Motor neuron (in vitro differentiated cells): ENCODE measurements at regions not wholly inside any gene's neighbourhood (a gene's known extent, or its start where the extent isn't known, plus 50 kb on each side); places are given as distances from the start of the nearest gene placed in this dataset.
"Not testable (repeated sequence)": the region's sequence is repeated elsewhere in the genome, so short reads cannot be mapped to it uniquely, and the experiment has no call there.

ENCODE experiments used
- ATAC-seq, 8 experiments: fragments of 200-7000 bp; cut with Tn5 transposase; replicated peaks in 6 of 8; 2 replicates each; pipeline ENCODE4 v1.8.0; 2021; ENCODE audit warnings: mild to moderate bottlenecking in 8 of 8, moderate library complexity in 8 of 8
- H3K27ac ChIP-seq, 2 donors: fragments of 250-450 bp; sonication (Bioruptor Pico); 2 replicates each; pipeline ENCODE4 v1.9.0; 2021; ENCODE audit warnings: antibody characterized with exemption in 2 of 2, mild to moderate bottlenecking in 2 of 2, moderate library complexity in 1 of 2
- H3K4me1 ChIP-seq, 2 donors: fragments of 250-450 bp; sonication (Bioruptor Pico); replicated peaks in 1 of 2; 2 replicates each; pipeline ENCODE4 v1.6.1; 2021; ENCODE audit warnings: antibody characterized with exemption in 2 of 2, mild to moderate bottlenecking in 2 of 2, moderate library complexity in 1 of 2
- H3K4me3 ChIP-seq, 5 donors: fragments of 250-450 bp; sonication (Bioruptor Pico); 2 replicates each; pipeline ENCODE4 v1.9.0; 2021; ENCODE audit warnings: antibody characterized with exemption in 5 of 5, mild to moderate bottlenecking in 5 of 5, moderate library complexity in 4 of 5
- WGBS, 10 experiments: fragments of 450-650 bp; shearing (Covaris generic); methylation state at CpG; one replicate each; pipeline ENCODE4 v1.0.0; 2022; 5-methylcytosine and 5-hydroxymethylcytosine counted together
- in situ Hi-C, 9 experiments: fragments of 400-800 bp; cut with MboI; loops; one replicate each; pipeline ENCODE4 v1.15.0; 2021; ENCODE audit warnings: low sequenced_read_pairs in 9 of 9, low pct_unique_long_range_greater_than_20kb in 2 of 9; ENCODE audit not compliant: unreplicated experiment in 9 of 9

DNA sequence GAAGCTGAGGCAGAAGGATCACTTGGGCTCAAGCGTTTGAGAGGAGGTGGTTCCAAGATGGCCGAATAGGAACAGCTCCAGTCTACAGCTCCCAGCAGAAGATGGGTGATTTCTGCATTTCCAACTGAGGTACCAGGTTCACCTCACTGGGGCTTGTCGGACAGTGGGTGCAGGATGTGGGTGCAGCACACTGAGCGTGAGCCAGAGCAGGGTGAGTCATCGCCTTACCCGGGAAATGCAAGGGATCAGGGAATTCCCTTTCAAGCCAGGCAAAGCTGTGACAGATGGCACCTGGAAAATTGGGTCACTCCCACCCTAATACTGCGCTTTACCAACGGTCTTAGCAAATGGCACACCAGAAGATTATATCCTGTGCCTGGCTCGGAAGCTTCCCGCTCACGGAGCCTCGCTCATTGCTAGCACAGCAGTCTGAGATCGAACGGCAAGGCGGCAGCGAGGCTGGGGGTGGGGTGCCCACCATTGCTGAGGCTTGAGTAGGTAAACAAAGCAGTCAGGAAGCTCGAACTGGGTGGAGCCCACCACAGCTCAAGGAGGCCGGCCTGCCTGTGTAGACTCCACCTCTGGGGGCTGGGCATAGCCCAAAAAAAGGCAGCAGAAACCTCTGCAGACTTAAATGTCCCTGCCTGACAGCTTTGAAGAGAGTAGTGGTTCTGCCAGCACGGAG, 482.6 kb upstream of the DAB2 start:
- H3K4me3 ChIP-seq, in situ Hi-C loops, ATAC-seq, H3K4me1 ChIP-seq, H3K27ac ChIP-seq: not testable (repeated sequence)
- 40 to 100% (median 83%) methylated on average over 1 to 9 of the region's 19 CpGs; no CpG with 5 or more reads in 4 of the 10 experiments for WGBS, 10 experiments

DNA sequence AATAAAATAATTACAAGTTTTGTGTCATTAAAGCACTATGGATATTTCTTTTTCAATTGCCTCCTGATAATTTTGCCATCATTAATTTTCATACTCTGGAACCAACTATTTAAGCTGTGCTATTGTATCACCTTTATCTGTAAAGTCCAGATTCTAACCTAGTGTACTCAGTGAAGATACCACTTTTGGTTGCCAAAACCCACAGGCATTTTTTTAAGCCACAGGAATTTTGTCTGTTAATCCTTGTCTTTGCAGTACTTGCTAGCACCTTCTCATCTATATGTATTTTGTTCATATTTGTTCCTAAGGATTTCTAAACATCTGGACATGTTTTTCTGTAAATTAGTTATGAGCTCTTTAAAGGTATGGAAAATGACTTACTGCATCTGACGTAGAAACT, 481.4 kb upstream of the DAB2 start:
- Histone ChIP-seq H3K4me1 (no peaks in the 10 kb centered on the region), H3K27ac (no peak overlapping the region), H3K4me3 (no peak overlapping the region)
- no peak for ATAC-seq
- in situ Hi-C loops = no loop called here
- WGBS, 10 experiments = 15 to 100% (median 77%) methylated on average over 1 of the region's 1 CpG; no CpG with 5 or more reads in 3 of the 10 experiments

DNA sequence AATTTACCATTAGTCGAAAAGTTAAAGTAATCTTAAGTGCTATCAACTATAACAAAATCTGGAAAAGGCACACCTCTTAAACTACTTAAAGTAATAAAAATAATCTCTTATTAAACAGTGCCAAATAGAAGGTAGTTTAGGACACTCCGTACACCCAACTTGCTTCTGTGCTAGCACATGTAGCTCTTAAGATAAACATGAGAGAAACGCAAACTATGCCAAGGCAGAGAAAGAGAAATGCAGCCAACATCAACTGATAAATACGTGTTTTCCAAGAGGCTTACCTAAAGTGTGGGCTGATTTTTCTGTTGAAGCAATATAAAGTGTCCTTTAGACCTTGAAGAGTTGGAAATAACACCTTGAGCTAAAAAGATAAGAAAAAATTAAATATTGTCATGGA, 480.6 kb upstream of the DAB2 start:
- H3K27ac ChIP-seq = no peak overlapping the region
- WGBS, 10 experiments = 50 to 93% (median 83%) methylated on average over 3 to 4 of the region's 4 CpGs; no CpG with 5 or more reads in 3 of the 10 experiments
- no peaks in the 10 kb centered on the region for H3K4me1 ChIP-seq
- no peak for ATAC-seq
- in situ Hi-C loops = no loop called here
- no peak overlapping the region for H3K4me3 ChIP-seq

DNA sequence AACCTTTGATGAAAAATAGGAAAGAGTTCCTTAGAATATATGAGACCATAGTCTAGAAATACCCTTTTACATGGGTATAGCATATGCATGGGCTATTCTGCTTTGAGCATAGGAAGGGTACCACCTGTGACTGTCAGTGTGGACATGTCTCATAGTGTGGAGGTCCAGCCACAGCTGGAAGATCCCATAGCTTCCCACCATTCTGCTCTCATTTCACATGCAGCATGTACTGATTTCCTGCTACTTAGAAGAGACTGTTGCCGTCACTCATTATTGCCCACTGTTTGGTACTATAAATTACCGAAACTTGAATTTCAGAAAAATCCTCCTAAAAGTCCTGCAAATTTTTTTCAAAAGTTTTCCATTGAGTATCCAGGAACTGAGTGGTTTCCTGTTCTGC, 477.8 kb upstream of the DAB2 start:
- 58 to 100% (median 96%) methylated on average over 1 to 2 of the region's 2 CpGs; no CpG with 5 or more reads in 1 of the 10 experiments for WGBS, 10 experiments
- in situ Hi-C loops = no loop called here
- Histone ChIP-seq H3K27ac (no peak overlapping the region), H3K4me3 (no peak overlapping the region), H3K4me1 (no peaks in the 10 kb centered on the region)
- no peak for ATAC-seq

DNA sequence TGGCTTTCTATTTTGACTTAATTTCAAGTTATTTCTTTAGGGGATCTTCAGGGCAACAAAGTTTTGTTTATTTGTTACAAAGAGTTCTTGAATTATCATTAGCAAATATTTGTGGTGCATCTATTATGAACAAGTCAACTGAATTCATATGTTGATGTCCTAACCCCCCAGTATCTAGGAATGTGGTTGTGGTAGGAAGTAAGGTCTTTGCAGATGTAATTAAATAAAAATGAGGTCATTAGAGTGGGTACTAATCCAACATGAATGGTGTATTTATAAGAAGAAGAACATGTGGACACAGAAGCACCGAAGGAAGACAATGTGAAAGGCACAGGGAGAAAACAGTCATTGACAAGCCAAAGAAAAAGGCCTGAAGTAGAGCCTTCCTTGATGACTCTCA, 474.0 kb upstream of the DAB2 start:
- H3K4me3 ChIP-seq = no peak overlapping the region
- 0 to 100% (median 68%) methylated on average over 1 of the region's 1 CpG; no CpG with 5 or more reads in 2 of the 10 experiments for WGBS, 10 experiments
- in situ Hi-C loops = no loop called here
- H3K4me1 ChIP-seq = no peaks in the 10 kb centered on the region
- no peak overlapping the region for H3K27ac ChIP-seq
- ATAC-seq = no peak

DNA sequence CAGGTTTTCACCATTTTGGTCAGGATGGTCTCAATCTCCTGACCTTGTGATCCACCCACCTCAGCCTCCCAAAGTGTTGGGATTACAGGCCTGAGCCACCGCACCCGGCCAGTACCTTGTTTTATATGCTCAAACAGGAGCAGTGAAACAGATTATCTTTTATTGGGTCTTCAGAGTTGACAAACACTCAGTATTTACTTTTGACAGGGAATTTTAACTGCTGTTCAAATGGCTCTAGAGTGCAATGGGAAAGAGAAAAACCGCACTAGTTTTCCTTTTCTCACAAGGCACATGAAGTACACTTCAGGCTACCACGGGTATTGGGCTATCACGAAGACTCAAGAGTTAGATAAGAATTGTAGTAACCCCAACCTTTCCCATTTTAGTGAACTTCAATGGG, 471.9 kb upstream of the DAB2 start:
- no peak for ATAC-seq
- in situ Hi-C loops = no loop called here
- WGBS, 10 experiments = 33 to 100% (median 85%) methylated on average over 1 to 5 of the region's 5 CpGs; no CpG with 5 or more reads in 1 of the 10 experiments
- Histone ChIP-seq H3K27ac (no peak overlapping the region), H3K4me1 (no peaks in the 10 kb centered on the region), H3K4me3 (no peak overlapping the region)

DNA sequence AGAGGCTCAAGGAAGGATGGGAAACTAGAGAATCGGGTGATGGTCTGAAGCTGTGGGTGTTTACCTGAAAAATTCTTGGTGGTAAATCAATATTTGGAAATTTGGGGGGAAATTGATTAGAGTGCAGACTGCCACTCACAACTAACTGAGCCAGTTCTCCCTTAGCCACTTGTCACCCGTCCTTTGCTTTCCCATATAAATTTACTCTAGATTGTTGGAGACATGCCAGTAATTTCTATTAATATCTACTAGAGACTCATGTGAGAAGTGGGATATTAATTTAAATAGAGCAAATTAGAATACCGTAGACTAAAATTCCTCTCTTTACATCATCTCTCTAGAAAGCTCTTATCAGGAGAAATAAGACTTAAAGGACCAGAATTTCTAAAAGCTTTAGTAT, 471.3 kb upstream of the DAB2 start:
- in situ Hi-C loops = no loop called here
- 0 to 100% (median 83%) methylated on average over 1 to 3 of the region's 3 CpGs; no CpG with 5 or more reads in 1 of the 10 experiments for WGBS, 10 experiments
- H3K27ac ChIP-seq = no peak overlapping the region

DNA sequence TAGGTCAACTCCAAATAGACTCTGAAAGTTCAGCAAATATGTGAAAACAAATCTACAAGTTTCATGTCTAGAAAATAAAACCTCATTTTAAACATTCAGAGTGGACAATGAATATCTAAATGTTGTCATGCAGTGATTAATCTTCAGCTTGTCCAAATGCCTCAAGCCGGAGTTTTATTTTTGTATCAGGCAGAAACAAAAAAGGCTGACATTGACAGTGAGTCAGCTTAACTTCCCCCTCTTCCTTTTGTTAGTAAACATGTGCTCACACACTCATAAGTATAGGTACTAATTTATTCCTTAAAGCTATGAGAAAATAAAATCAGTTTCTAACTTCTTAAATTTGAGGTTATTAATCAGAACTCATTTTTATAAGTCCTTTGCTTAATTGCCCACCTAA, 467.9 kb upstream of the DAB2 start:
- in situ Hi-C loops = no loop called here
- Histone ChIP-seq H3K4me1 (no peaks in the 10 kb centered on the region), H3K27ac (no peak overlapping the region), H3K4me3 (no peak overlapping the region)
- ATAC-seq = peak in 2 of 8 experiments; percentile 38 to 43
- WGBS, 10 experiments = 17 to 100% (median 44%) methylated on average over 1 of the region's 1 CpG; no CpG with 5 or more reads in 4 of the 10 experiments

More for the DNA sequence above, 471.3 kb upstream of the DAB2 start:
- ATAC-seq = no peak
- Histone ChIP-seq H3K4me1 (no peaks in the 10 kb centered on the region), H3K4me3 (no peak overlapping the region)

DNA sequence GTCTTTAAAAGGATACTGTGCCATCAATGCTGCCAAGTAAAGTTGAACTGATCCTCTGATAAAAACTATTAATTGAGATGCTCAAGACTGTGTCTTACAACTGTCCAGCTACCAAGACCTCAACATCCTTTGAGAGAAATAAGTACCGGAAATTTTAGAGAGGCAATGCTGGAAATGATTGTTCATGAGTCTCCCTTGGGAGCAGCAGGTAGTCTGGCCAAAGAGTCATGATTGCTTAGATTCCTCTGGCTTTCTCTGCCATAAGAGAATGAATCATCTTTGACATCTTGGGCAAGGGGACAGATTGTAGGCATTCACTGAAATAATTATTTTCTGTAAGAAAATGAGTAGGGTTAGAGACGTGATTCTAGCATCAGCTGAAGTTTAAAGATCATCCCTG, 466.6 kb upstream of the DAB2 start:
- WGBS, 10 experiments = 10 to 93% (median 70%) methylated on average over 2 of the region's 2 CpGs; no CpG with 5 or more reads in 4 of the 10 experiments

DNA sequence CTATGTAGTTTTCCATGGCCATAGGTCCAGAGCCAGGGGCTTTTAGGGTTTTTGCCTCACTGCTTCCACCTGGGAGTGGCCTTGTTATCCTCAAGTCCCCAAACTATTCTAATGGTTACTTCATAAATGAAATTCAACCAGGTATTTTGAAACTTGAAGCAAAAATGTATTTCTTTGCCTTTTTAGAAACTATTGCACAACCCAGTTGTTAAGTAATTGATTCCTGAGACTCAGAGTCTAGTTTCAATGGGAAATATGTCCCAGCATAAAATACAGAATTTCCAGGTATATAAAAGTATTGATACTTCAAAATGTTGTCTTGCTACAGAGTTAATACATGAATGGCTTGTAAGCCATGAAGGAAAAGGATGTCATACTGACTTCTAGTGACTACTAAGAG, 456.2 kb upstream of the DAB2 start:
- Histone ChIP-seq H3K4me3 (no peak overlapping the region), H3K4me1 (no peaks in the 10 kb centered on the region), H3K27ac (no peak overlapping the region)
- in situ Hi-C loops = no loop called here
- ATAC-seq = no peak

More for the DNA sequence above, 466.6 kb upstream of the DAB2 start:
- Histone ChIP-seq H3K4me3 (no peak overlapping the region), H3K4me1 (no peaks in the 10 kb centered on the region), H3K27ac (no peak overlapping the region)
- in situ Hi-C loops = no loop called here
- no peak for ATAC-seq

DNA sequence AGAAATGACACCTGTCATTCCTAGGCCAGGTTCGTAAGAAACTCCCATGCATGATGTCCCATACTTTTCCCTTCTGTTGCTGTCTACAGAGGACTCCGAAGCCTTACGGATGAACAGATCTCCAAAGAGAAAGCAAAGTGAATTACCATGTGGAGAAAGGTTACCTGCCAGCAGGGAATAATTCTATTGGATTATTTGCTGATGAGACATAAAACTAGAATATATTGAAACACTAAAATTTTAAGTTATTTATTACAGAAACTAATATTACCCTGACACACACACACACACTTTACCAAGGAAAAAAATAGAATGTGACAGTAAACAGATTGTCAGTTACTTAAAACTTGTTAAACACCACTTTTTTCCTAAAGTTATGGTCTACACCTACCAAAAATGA, 452.7 kb upstream of the DAB2 start:
- in situ Hi-C loops = no loop called here
- no peak for ATAC-seq
- Histone ChIP-seq H3K4me1 (no peaks in the 10 kb centered on the region), H3K4me3 (no peak overlapping the region), H3K27ac (no peak overlapping the region)
- 80 to 100% (median 100%) methylated on average over 1 to 3 of the region's 3 CpGs; no CpG with 5 or more reads in 2 of the 10 experiments for WGBS, 10 experiments

DNA sequence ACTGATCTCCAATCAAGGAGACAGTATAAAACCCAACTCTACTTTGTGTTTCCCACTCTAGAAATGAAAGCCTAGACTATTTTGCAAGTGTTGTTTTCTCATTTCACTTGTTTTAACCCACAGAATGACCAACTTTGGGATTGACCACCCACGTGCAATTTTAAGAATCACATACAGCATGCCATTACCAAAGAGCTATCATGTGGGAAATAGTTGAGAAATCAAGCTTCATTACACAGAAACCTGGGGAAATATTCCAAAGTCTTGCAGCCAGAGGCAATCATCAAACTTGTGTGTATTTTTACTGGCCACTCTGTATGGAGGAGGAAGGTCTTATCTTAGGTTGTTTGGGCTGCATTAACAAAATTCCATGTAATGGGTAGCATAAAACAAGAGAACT, 451.4 kb upstream of the DAB2 start:
- in situ Hi-C loops = no loop called here
- Histone ChIP-seq H3K4me1 (no peaks in the 10 kb centered on the region), H3K4me3 (no peak overlapping the region), H3K27ac (no peak overlapping the region)
- 29 to 88% (median 57%) methylated on average over 1 of the region's 1 CpG; no CpG with 5 or more reads in 3 of the 10 experiments for WGBS, 10 experiments
- no peak for ATAC-seq

DNA sequence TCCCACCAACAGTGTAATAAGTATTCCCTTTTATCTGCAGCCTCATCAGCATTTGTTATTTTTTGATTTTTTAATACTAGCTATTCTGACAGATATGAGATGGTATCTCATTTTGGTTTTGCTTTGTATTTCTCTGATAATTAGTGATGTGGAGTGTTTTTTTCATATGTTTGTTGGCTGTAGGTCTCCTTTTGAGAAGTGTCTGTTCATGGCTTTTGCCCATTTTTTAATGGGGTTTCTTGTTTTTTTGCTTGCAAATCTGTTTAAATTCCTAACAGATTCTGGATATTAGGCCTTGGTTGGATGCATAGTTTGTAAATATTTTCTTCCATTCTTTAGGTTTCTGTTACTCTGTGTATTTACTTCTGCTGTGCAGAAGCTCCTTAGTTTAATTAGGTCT, 445.4 kb upstream of the DAB2 start:
- in situ Hi-C loops = no loop called here
- ATAC-seq = no peak
- no peak overlapping the region for H3K4me3 ChIP-seq
- no peak overlapping the region for H3K27ac ChIP-seq
- H3K4me1 ChIP-seq = no peaks in the 10 kb centered on the region

DNA sequence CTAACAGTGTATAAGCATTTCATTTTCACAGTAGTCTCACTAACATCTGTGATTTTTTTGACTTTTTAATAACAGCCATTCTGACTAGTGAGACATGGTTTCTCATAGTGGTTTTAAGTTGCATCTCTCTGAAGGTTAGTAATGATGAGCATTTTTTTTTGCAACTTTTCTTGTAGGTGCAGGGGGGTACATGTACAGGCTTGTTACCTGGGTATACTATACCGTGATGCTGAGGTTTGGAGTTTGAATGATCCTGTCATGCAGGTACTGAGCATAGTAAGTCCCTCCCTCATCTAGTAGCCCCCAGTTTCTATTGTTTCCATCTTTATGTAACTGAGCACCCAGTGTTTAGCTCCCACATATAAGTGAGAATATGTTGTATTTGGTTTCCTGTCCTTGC, 444.6 kb upstream of the DAB2 start:
- Histone ChIP-seq H3K4me3 (no peak overlapping the region), H3K4me1 (no peaks in the 10 kb centered on the region), H3K27ac (no peak overlapping the region)
- no peak for ATAC-seq
- in situ Hi-C loops = no loop called here
- WGBS, 10 experiments = 0 to 75% (median 50%) methylated on average over 1 of the region's 1 CpG; no CpG with 5 or more reads in 5 of the 10 experiments
